Activated naive CD8-positive, alpha-beta T cell (primary cell): ENCODE measurements at regions not wholly inside any gene's neighbourhood (a gene's known extent, or its start where the extent isn't known, plus 50 kb on each side); places are given as distances from the start of the nearest gene placed in this dataset.
A peak's percentile ranks its signal among the peaks of the same experiment; 100 is the strongest.
"Not testable (repeated sequence)": the region's sequence is repeated elsewhere in the genome, so short reads cannot be mapped to it uniquely, and the experiment has no call there.

Experiments
- H3K27ac Mint-ChIP-seq: one replicate; pipeline ENCODE4 v1.8.0; 2021; ENCODE audit warnings: mixed read lengths
- H3K27me3 Mint-ChIP-seq: one replicate; pipeline ENCODE4 v1.8.0; 2021; ENCODE audit warnings: mixed read lengths
- H3K36me3 Mint-ChIP-seq: one replicate; pipeline ENCODE4 v1.8.0; 2021; ENCODE audit warnings: mixed read lengths
- H3K4me1 Mint-ChIP-seq: one replicate; pipeline ENCODE4 v1.8.0; 2021; ENCODE audit warnings: low read depth, mixed read lengths
- H3K4me3 Mint-ChIP-seq: one replicate; pipeline ENCODE4 v1.8.0; 2021; ENCODE audit warnings: mild to moderate bottlenecking, mixed read lengths
- H3K9me3 Mint-ChIP-seq: one replicate; pipeline ENCODE4 v1.8.0; 2021; ENCODE audit warnings: low read depth, mixed read lengths

DNA sequence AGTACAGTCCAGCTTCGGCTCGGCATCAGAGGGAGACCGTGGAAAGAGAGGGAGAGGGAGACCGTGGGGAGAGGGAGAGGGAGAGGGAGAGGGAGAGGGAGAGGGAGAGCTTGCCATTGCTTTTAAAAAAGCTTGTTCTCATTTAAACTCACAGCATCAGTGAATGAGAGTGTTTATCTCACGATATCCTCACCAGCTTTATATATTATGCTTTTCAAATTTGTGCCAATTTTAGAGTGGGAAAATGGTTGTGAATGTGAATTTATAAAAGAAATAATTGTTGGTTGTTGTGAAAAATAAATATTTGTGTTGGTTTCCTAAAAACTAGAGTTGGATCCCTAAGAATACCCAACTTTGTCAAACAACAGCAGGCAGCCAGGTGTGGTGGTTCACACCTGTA, 170.1 kb downstream of the NRN1 start:
- not testable (repeated sequence) for H3K27me3 Mint-ChIP-seq, H3K27ac Mint-ChIP-seq

DNA sequence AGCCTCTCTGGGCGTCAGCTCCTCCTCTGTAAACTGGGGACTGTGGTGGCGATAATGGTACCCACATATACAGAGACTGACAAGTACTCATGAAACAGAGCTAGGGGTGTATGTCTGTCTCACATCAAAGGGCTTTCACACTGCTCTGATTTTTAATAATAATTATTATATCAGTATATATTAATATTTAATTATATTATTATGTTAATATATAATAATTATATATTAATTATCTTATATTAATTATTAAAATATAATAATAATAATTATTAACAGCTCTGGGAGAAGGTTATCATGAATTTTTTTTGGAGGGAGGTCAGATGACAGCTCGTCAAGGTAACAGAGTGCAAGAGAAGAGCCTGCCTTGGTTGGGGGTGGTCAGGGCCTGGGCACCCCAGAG, 173.6 kb downstream of the NRN1 start:
- H3K27ac Mint-ChIP-seq: no peak overlapping the region
- peaks cover 44% of the 10 kb centered on the region for H3K4me1 Mint-ChIP-seq
- no peaks in the 10 kb centered on the region for H3K9me3 Mint-ChIP-seq
- no peaks in the 10 kb centered on the region for H3K36me3 Mint-ChIP-seq
- no peaks in the 10 kb centered on the region for H3K27me3 Mint-ChIP-seq
- no peak overlapping the region for H3K4me3 Mint-ChIP-seq

More for the DNA sequence above, 170.1 kb downstream of the NRN1 start:
- peaks cover 17% of the 10 kb centered on the region for H3K4me1 Mint-ChIP-seq
- not testable (repeated sequence) for H3K9me3 Mint-ChIP-seq, H3K4me3 Mint-ChIP-seq, H3K36me3 Mint-ChIP-seq

DNA sequence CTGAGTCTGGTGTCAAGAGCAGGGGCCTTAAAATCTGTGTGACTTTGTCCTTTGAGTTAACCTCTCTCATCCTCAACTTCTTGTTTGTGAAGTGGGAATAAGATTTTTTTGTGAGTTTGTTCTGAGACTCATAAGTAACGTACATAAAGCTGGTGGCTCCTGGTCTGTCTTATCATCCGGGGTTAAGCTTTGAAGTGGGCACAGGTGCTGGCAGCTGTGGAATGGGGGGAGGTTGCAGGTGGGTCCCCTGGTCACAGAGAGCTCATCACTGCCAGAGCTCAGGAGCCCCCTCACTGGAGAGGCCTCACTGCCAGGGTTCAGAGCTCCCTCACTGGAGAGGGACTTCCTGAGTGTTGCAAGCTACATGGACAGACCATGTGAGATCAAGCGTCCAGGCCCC, 174.1 kb downstream of the NRN1 start:
- Mint-ChIP-seq H3K27ac (peak overlapping the region; percentile 28), H3K4me3 (peak overlapping the region; percentile 17), H3K9me3 (no peaks in the 10 kb centered on the region), H3K27me3 (no peaks in the 10 kb centered on the region), H3K36me3 (no peaks in the 10 kb centered on the region), H3K4me1 (peaks cover 44% of the 10 kb centered on the region)

DNA sequence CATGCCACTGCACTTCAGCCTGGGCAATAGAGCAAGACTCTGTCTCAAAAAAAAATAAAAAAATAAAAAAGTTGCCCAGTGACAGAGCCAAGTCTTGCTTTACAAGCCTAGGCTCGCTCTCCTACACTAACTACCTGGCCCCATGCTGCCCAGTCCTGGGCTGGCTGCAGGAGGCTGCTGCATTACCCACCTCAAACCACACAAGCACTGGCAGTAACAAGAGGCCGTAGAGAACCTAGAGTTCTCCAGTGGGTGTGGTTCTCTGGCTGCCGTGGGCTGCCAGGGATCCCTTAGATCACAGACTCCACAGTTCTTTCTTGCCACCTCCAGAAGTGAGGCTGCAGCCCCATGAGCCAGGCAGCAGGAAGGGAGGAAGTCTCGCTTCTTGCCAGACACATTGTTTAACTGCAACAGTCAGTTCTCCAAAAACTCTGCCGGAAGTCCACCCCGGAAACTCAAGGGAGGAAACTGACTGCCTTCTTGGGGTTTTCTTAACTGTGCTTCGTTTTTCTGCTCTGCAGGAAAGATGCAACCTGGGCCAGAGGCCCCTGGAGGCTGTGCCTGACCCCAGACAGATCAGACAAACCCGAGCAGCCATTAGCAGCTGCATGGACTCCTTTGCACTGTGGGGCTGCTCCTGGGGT, 175.4 kb downstream of the NRN1 start:
- Mint-ChIP-seq H3K4me3 (peak overlapping the region; percentile 49), H3K4me1 (peaks cover 44% of the 10 kb centered on the region), H3K27ac (peak overlapping the region; percentile 83)
- H3K9me3 Mint-ChIP-seq, H3K36me3 Mint-ChIP-seq, H3K27me3 Mint-ChIP-seq: not testable (repeated sequence)

DNA sequence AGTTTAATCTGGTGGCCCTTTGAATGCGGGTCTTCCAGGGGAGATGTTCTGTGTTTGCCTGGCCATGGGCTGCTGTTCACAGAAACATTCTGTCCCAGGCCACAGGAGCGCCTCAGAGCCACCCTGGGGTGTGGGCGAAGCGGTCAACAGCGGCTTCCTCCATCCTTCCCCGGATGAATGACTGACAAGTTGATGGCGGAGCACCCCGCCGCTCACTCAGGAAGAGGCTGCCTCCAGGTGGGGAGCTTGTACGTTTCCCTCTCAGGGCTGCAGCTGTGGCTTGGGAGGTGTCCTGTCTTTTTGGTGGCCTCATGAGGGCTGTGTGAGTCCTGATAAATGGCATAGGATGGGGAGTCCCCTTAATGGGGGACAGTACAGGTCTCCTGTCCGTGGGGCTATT, 178.4 kb downstream of the NRN1 start:
- Mint-ChIP-seq H3K4me1 (peaks cover 57% of the 10 kb centered on the region), H3K4me3 (no peak overlapping the region), H3K9me3 (no peaks in the 10 kb centered on the region), H3K27ac (no peak overlapping the region), H3K27me3 (no peaks in the 10 kb centered on the region), H3K36me3 (no peaks in the 10 kb centered on the region)

DNA sequence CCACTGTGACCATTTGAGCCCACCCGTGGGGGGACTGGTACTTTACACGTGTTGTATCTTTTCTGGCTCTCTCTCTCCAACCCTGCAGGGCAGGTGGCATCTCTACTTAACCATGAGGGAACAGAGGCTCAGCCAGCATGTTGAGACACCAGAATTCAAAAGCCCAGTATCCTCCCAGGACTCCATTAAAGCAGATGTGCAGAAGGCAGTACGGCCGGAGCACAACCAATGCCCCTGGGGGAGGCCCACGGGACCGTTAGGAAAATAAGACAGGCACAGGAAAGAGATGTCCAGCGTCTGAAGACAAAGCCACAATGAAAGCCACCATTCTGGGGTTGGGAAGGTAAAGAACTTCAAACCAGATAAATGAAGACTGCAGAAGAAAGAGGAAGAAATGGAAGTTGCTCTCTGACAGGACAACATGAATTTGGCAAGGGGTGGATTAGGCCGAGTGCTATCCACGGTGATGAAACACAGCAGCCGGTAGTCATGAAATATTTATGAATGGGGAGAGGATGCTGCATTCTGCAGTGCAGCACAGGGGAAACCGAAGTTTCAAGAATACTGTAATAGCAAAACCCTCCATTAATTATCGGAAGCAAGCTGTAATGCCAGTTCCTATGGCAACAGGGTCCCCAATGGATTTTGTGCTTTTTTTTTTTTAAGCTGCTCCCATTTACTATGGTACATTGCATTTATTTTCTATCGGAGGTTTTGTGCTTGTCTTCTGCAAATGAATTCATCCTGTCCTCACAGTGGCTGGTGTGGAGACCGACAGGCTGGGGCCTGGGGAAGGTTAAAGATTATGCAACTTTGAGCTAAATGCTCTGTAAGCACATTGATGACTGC, 179.4 kb downstream of the NRN1 start:
- Mint-ChIP-seq H3K27ac (no peak overlapping the region), H3K36me3 (peaks cover 1% of the 10 kb centered on the region), H3K4me3 (no peak overlapping the region), H3K9me3 (no peaks in the 10 kb centered on the region), H3K27me3 (no peaks in the 10 kb centered on the region), H3K4me1 (peaks cover 50% of the 10 kb centered on the region)

DNA sequence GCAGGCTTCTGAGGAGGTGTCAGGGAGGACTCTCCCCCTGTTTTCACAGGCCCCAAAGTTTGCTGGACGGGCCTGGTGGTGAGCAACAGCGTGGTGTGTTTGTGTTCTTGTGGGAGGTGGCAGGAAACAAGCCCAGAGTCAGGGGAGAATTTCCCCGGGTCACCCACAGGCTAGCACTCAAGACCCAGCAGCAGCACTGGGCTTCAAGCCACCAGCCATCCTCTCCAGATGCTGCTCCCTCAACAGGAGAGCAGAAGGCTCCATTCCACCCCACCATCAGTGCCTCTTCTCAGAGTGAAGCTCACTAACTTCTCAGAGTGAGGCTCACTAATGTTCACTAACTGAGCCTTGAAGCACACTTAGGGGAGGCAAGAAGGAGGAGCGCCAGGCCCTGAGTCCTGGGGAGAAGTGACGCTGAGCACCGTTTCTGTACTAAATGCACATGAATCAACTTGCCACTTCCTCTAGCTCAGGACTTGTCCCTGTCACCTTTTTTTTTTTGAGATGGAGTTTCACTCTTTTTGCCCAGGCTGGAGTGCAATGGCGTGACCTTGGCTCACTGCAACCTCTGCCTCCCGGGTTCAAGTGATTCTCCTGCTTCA, 182.2 kb downstream of the NRN1 start:
- H3K27me3 Mint-ChIP-seq, H3K9me3 Mint-ChIP-seq, H3K36me3 Mint-ChIP-seq, H3K4me3 Mint-ChIP-seq: not testable (repeated sequence)
- H3K4me1 Mint-ChIP-seq: peaks cover 26% of the 10 kb centered on the region
- peak overlapping the region; percentile 34 for H3K27ac Mint-ChIP-seq
